ENCODE measurements at regions not wholly inside any gene's neighbourhood (a gene's known extent, or its start where the extent isn't known, plus 50 kb on each side); places are given as distances from the start of the nearest gene placed in this dataset.

DNA sequence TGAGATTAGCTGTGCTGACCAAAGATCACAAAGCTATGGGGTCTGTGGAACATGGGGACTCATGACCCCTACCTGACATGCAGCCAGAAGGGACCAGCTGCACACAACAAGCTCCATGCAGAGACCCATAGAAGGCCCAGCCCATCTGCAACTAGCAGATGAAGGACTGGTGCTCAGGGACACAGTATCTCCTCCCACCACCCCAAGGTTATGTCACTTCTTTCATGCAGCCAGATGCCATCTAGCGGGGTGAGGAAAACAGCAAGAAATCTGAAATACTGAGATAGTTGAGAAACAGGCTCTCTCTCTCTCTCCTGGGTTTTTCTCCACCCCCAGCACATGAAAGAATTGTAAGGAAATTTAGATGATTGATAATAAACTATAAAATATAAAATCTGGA is 161.3 kb upstream of the DAPK1 start:
- no peaks in the 10 kb centered on the region for H3K9me3 Mint-ChIP-seq
- peaks cover 5% of the 10 kb centered on the region for H3K4me1 Mint-ChIP-seq (ENCODE audit: low read depth)
- H3K27ac Mint-ChIP-seq: no peak overlapping the region
- H3K27me3 Mint-ChIP-seq (ENCODE audit: low read depth): peaks cover 21% of the 10 kb centered on the region
- H3K4me3 Mint-ChIP-seq: no peak overlapping the region
- H3K36me3 Mint-ChIP-seq (ENCODE audit: low read depth): no peaks in the 10 kb centered on the region

DNA sequence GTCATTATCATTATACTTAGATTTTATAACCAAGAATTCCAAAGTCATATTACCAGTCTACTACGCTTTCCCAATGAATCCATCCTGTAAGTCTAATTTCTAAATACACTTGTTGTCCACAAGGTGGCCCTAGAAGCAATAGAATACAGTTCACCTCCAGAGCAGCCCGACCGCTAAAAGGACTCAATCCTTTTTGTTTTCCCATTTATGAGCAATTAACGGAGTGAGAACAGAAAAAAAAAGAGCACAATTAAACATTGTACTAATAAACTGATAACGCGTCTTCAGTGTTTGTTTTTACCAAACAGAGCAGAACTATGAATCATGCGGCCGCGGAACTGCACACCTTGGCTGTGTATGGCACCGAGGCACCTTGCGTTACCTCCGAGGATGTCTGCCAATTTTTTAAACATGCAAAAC is 160.7 kb upstream of the DAPK1 start:
- Mint-ChIP-seq H3K27me3 (ENCODE audit: low read depth) (peaks cover 21% of the 10 kb centered on the region), H3K4me3 (no peak overlapping the region), H3K9me3 (no peaks in the 10 kb centered on the region), H3K36me3 (ENCODE audit: low read depth) (no peaks in the 10 kb centered on the region), H3K27ac (no peak overlapping the region), H3K4me1 (ENCODE audit: low read depth) (peaks cover 5% of the 10 kb centered on the region)

DNA sequence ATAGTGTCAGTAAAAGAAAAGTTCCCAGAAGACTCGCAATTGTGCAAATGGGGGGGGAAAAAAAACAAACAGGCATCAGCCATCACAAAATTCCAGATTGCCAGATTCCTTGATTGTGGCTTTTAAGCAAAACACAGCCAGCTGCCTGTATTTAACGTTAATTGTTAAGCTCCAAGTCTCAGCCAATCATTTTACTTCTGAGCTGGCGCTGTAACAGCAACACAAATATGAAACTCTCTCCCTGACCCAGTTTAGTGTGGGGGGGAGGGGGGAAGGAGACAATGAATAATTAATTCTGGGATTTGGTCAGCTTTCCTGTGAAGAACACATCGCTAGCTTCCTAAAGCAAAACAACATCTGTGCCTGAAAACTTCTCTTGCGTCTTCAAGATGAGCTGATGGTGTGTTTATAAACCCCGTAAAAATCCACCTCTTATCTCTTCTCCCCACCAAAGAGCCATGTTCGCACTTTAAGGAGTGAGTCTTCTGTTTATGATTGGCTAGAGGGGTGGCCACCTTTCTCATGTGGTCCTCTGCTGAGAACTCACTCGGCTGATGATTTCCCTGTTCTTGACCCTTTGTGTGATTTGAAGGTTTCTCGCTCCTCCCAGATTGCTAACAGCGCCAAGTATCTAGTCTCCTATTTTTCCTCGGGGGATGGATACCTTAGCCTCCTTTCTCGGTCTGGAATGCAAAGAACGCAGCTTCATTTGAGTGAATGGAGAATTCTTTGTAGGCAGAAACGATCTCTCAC is 160.2 kb upstream of the DAPK1 start:
- Mint-ChIP-seq H3K27me3 (ENCODE audit: low read depth) (peaks cover 21% of the 10 kb centered on the region), H3K4me3 (no peak overlapping the region), H3K36me3 (ENCODE audit: low read depth) (no peaks in the 10 kb centered on the region), H3K27ac (no peak overlapping the region), H3K9me3 (no peaks in the 10 kb centered on the region), H3K4me1 (ENCODE audit: low read depth) (peaks cover 5% of the 10 kb centered on the region)

- Mint-ChIP-seq H3K36me3 (ENCODE audit: low read depth) (no peaks in the 10 kb centered on the region), H3K4me1 (ENCODE audit: low read depth) (peaks cover 5% of the 10 kb centered on the region), H3K27me3 (ENCODE audit: low read depth) (peaks cover 21% of the 10 kb centered on the region), H3K27ac (no peak overlapping the region), H3K9me3 (no peaks in the 10 kb centered on the region), H3K4me3 (no peak overlapping the region)
Measured at GRCh38 chr9:87338088-87338989, 159.3 kb upstream of the DAPK1 start.

- Mint-ChIP-seq H3K9me3 (no peaks in the 10 kb centered on the region), H3K27ac (no peak overlapping the region), H3K27me3 (ENCODE audit: low read depth) (peaks cover 21% of the 10 kb centered on the region), H3K36me3 (ENCODE audit: low read depth) (no peaks in the 10 kb centered on the region), H3K4me1 (ENCODE audit: low read depth) (peaks cover 5% of the 10 kb centered on the region), H3K4me3 (no peak overlapping the region)
Measured at GRCh38 chr9:87340391-87340790, 157.3 kb upstream of the DAPK1 start.

DNA sequence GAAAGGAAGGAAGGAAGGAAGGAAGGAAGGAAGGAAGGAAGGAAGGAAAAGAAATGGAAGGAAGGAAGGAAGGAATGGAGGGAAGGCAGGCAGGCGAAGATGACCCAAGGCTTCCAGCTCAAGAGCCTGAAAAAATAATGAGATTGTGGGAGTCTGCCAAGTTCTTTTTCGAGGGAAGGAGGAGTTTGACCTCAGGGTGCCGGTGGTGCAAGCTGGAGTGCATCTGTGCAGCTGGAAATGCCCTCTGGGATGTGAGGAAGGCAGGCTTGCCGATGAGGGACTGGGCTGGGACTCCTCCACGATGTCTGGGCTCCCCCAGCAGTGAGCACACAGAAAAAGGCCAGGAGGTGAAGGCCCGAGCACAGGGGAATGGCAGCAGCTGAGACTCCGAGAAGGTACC is 154.9 kb upstream of the DAPK1 start:
- Mint-ChIP-seq H3K4me3 (no peak overlapping the region), H3K9me3 (no peaks in the 10 kb centered on the region), H3K27ac (no peak overlapping the region), H3K36me3 (ENCODE audit: low read depth) (no peaks in the 10 kb centered on the region), H3K4me1 (ENCODE audit: low read depth) (no peaks in the 10 kb centered on the region), H3K27me3 (ENCODE audit: low read depth) (peaks cover 12% of the 10 kb centered on the region)

DNA sequence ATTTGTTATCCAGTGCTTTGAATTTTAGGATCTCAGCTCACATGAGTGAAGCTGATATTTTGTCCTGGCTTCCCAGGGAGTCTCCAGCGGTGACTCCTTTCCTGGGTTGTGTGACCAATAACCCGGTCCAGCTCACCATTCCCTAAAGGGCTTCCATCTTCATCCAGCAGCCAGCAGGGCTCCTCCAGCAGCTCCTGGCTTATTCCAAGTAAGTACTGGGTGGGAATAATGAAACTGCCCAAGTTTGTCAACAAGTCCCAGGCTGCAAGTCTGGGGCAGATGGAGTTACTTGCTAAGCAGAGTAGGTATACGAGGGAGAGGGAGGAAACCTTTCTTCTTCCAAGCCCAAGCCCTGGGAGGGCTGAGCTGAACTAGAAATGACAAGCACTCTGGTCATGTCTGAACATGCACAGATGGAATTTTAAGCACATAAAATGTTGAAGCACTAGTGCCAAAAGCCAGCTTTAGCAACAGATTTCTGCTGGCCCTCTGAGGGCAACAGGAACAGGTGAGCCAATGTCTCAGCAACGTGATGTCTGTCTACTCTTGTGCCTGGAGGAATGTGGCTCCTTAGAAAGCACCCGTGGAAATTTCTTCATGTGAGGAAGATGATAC is 153.7 kb upstream of the DAPK1 start:
- H3K27me3 Mint-ChIP-seq (ENCODE audit: low read depth): peaks cover under 1% of the 10 kb centered on the region
- no peak overlapping the region for H3K27ac Mint-ChIP-seq
- no peaks in the 10 kb centered on the region for H3K36me3 Mint-ChIP-seq (ENCODE audit: low read depth)
- no peaks in the 10 kb centered on the region for H3K9me3 Mint-ChIP-seq
- no peaks in the 10 kb centered on the region for H3K4me1 Mint-ChIP-seq (ENCODE audit: low read depth)
- no peak overlapping the region for H3K4me3 Mint-ChIP-seq

DNA sequence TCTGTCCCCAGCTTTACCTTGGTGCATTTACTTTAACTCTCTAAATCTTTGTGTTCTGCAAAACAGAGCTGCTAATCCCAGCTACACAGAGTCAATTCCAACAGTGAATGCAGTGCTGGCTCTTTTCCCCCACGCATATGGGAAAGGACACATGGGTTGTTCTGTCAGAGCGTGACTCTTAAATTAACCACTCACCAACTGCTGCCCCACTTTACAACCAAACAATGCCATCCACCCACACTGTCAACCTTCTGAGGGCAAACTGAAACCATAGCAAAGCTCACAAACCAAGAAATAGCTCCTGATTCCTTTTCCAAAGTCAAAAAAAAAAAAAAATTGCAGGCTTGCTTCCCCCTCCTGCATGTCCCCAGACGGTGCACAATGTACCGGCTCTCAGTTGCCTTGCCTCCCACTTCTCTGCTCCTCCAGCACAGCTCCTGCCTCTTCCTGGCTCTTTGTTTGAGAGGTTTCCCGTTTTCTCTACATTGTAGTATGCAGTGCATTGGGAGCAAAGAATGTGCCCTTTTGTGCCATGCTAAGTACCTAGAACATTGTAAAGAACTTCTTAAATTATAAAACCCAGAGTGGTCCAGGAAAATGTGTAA is 151.5 kb upstream of the DAPK1 start:
- no peaks in the 10 kb centered on the region for H3K4me1 Mint-ChIP-seq (ENCODE audit: low read depth)
- H3K4me3 Mint-ChIP-seq: no peak overlapping the region
- H3K9me3 Mint-ChIP-seq: no peaks in the 10 kb centered on the region
- no peak overlapping the region for H3K27ac Mint-ChIP-seq
- H3K36me3 Mint-ChIP-seq (ENCODE audit: low read depth): no peaks in the 10 kb centered on the region
- no peaks in the 10 kb centered on the region for H3K27me3 Mint-ChIP-seq (ENCODE audit: low read depth)

- H3K9me3 Mint-ChIP-seq: no peaks in the 10 kb centered on the region
- peaks cover 9% of the 10 kb centered on the region for H3K27me3 Mint-ChIP-seq (ENCODE audit: low read depth)
- no peak overlapping the region for H3K27ac Mint-ChIP-seq
- H3K4me1 Mint-ChIP-seq (ENCODE audit: low read depth): no peaks in the 10 kb centered on the region
- no peak overlapping the region for H3K4me3 Mint-ChIP-seq
- no peaks in the 10 kb centered on the region for H3K36me3 Mint-ChIP-seq (ENCODE audit: low read depth)
Measured at GRCh38 chr9:87350915-87351314, 146.8 kb upstream of the DAPK1 start.

- H3K4me1 Mint-ChIP-seq (ENCODE audit: low read depth): no peaks in the 10 kb centered on the region
- H3K36me3 Mint-ChIP-seq (ENCODE audit: low read depth): no peaks in the 10 kb centered on the region
- H3K27ac Mint-ChIP-seq: no peak overlapping the region
- H3K4me3 Mint-ChIP-seq: no peak overlapping the region
- peaks cover 9% of the 10 kb centered on the region for H3K27me3 Mint-ChIP-seq (ENCODE audit: low read depth)
- H3K9me3 Mint-ChIP-seq: no peaks in the 10 kb centered on the region
Measured at GRCh38 chr9:87353301-87353700, 144.4 kb upstream of the DAPK1 start.

DNA sequence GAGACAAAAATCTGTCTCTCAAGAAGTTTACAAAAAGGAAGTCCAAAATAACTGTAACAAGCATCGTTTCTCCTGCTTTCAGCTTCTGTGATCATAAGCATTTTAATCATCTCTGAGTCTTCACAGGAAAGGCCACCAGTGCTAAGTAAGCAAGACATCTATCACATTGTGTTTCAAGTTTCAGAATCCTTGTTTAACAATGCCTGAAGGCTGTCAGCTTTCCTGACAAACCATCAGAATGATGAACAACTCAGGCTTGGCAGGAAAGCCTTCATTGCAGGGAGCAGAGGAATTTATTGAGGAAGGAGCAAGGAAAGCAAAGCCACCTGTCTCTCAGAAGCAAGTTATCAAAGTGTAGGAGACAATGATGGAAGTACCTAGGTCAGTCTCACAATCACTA is 143.5 kb upstream of the DAPK1 start:
- Mint-ChIP-seq H3K36me3 (ENCODE audit: low read depth) (no peaks in the 10 kb centered on the region), H3K9me3 (no peaks in the 10 kb centered on the region), H3K4me3 (no peak overlapping the region), H3K27me3 (ENCODE audit: low read depth) (peaks cover 9% of the 10 kb centered on the region), H3K4me1 (ENCODE audit: low read depth) (no peaks in the 10 kb centered on the region), H3K27ac (no peak overlapping the region)

- H3K27me3 Mint-ChIP-seq (ENCODE audit: low read depth): peaks cover 12% of the 10 kb centered on the region
- H3K4me1 Mint-ChIP-seq (ENCODE audit: low read depth): no peaks in the 10 kb centered on the region
- H3K9me3 Mint-ChIP-seq: no peaks in the 10 kb centered on the region
- no peak overlapping the region for H3K27ac Mint-ChIP-seq
- H3K36me3 Mint-ChIP-seq (ENCODE audit: low read depth): no peaks in the 10 kb centered on the region
- no peak overlapping the region for H3K4me3 Mint-ChIP-seq
Measured at GRCh38 chr9:87357600-87357999, 140.1 kb upstream of the DAPK1 start.

- no peak overlapping the region for H3K27ac Mint-ChIP-seq
- peaks cover 11% of the 10 kb centered on the region for H3K27me3 Mint-ChIP-seq (ENCODE audit: low read depth)
- H3K9me3 Mint-ChIP-seq: no peaks in the 10 kb centered on the region
- no peaks in the 10 kb centered on the region for H3K4me1 Mint-ChIP-seq (ENCODE audit: low read depth)
- H3K4me3 Mint-ChIP-seq: no peak overlapping the region
- H3K36me3 Mint-ChIP-seq (ENCODE audit: low read depth): no peaks in the 10 kb centered on the region
Measured at GRCh38 chr9:87359264-87359663, 138.4 kb upstream of the DAPK1 start.

- Mint-ChIP-seq H3K4me3 (no peak overlapping the region), H3K27ac (no peak overlapping the region), H3K4me1 (ENCODE audit: low read depth) (no peaks in the 10 kb centered on the region), H3K36me3 (ENCODE audit: low read depth) (no peaks in the 10 kb centered on the region), H3K9me3 (no peaks in the 10 kb centered on the region), H3K27me3 (ENCODE audit: low read depth) (peaks cover 11% of the 10 kb centered on the region)
Measured at GRCh38 chr9:87359958-87360601, 137.6 kb upstream of the DAPK1 start.
